ENCODE measurements at regions not wholly inside any gene's neighbourhood (a gene's known extent, or its start where the extent isn't known, plus 50 kb on each side); places are given as distances from the start of the nearest gene placed in this dataset.

- DNase-seq: no peak
- no peaks in the 10 kb centered on the region for H3K36me3 Mint-ChIP-seq (ENCODE audit: low read depth)
- H3K27me3 Mint-ChIP-seq (ENCODE audit: insufficient read depth): peaks cover 6% of the 10 kb centered on the region
- peaks cover 29% of the 10 kb centered on the region for H3K4me1 Mint-ChIP-seq (ENCODE audit: low read depth)
- H3K9me3 Mint-ChIP-seq: no peaks in the 10 kb centered on the region; the same call in 1 of the 2 replicates
- H3K4me3 Mint-ChIP-seq: peak overlapping the region; percentile 31; the same call in 1 of the 2 replicates
- no peak for TF ChIP-seq CTCF (IDR thresholded peaks at IDR 0.05)
- H3K27ac Mint-ChIP-seq: peak overlapping the region; percentile 79; the same call in 1 of the 2 replicates
Measured at GRCh38 chr3:117661818-117662095, 952.2 kb downstream of the TUSC7 start.

- no peak for TF ChIP-seq CTCF (IDR thresholded peaks at IDR 0.05)
- Mint-ChIP-seq H3K9me3 (no peaks in the 10 kb centered on the region; the same call in 1 of the 2 replicates), H3K4me1 (ENCODE audit: low read depth) (peaks cover 29% of the 10 kb centered on the region), H3K4me3 (no peak overlapping the region), H3K27me3 (ENCODE audit: insufficient read depth) (peaks cover 13% of the 10 kb centered on the region), H3K36me3 (ENCODE audit: low read depth) (no peaks in the 10 kb centered on the region), H3K27ac (no peak overlapping the region)
- DNase-seq: no peak
Measured at GRCh38 chr3:117665296-117665695, 955.7 kb downstream of the TUSC7 start.

- no peak for TF ChIP-seq CTCF (IDR thresholded peaks at IDR 0.05)
- Mint-ChIP-seq H3K4me3 (no peak overlapping the region), H3K9me3 (no peaks in the 10 kb centered on the region; the same call in 1 of the 2 replicates), H3K4me1 (ENCODE audit: low read depth) (peaks cover 18% of the 10 kb centered on the region), H3K27me3 (ENCODE audit: insufficient read depth) (peaks cover 16% of the 10 kb centered on the region), H3K36me3 (ENCODE audit: low read depth) (no peaks in the 10 kb centered on the region), H3K27ac (no peak overlapping the region)
- DNase-seq: no peak
Measured at GRCh38 chr3:117666325-117666724, 956.7 kb downstream of the TUSC7 start.

GRCh38 chr3:117666812-117667211, 957.2 kb downstream of the TUSC7 start:
- Mint-ChIP-seq H3K9me3 (no peaks in the 10 kb centered on the region; the same call in 1 of the 2 replicates), H3K36me3 (ENCODE audit: low read depth) (no peaks in the 10 kb centered on the region), H3K27me3 (ENCODE audit: insufficient read depth) (peaks cover 16% of the 10 kb centered on the region), H3K4me3 (no peak overlapping the region), H3K4me1 (ENCODE audit: low read depth) (peaks cover 13% of the 10 kb centered on the region), H3K27ac (no peak overlapping the region; the same call in 1 of the 2 replicates)
- DNase-seq: no peak
- no peak for TF ChIP-seq CTCF (IDR thresholded peaks at IDR 0.05)

GRCh38 chr3:117669774-117670173, 960.2 kb downstream of the TUSC7 start:
- TF ChIP-seq CTCF (IDR thresholded peaks at IDR 0.05): no peak
- no peak for DNase-seq
- no peak overlapping the region for H3K27ac Mint-ChIP-seq
- no peak overlapping the region for H3K4me3 Mint-ChIP-seq
- H3K36me3 Mint-ChIP-seq (ENCODE audit: low read depth): no peaks in the 10 kb centered on the region
- H3K27me3 Mint-ChIP-seq (ENCODE audit: insufficient read depth): peaks cover 16% of the 10 kb centered on the region
- H3K4me1 Mint-ChIP-seq (ENCODE audit: low read depth): peaks cover 8% of the 10 kb centered on the region; the same call in 1 of the 2 replicates
- no peaks in the 10 kb centered on the region; the same call in 1 of the 2 replicates for H3K9me3 Mint-ChIP-seq
